Islet precursor cell (in vitro differentiated cells): ENCODE measurements at regions not wholly inside any gene's neighbourhood (a gene's known extent, or its start where the extent isn't known, plus 50 kb on each side); places are given as distances from the start of the nearest gene placed in this dataset.
A peak's percentile ranks its signal among the peaks of the same experiment; 100 is the strongest.
"Not testable (repeated sequence)": the region's sequence is repeated elsewhere in the genome, so short reads cannot be mapped to it uniquely, and the experiment has no call there.

Experiments used
- DNase-seq: peaks from one replicate; pipeline ENCODE4 v3.0.0-alpha.2; 2018

GRCh38 chr17:72565758-72566157 is 444.9 kb downstream of the SOX9 start:
- no peak for DNase-seq

GRCh38 chr17:72566671-72567484 is 446.1 kb downstream of the SOX9 start:
- DNase-seq: no peak

- no peak for DNase-seq
Measured at GRCh38 chr17:72567774-72568173, 447.0 kb downstream of the SOX9 start.

- DNase-seq: no peak
Measured at GRCh38 chr17:72569148-72569946, 448.5 kb downstream of the SOX9 start.

- DNase-seq: peak; percentile 87
Measured at GRCh38 chr17:72571813-72572396, 451.1 kb downstream of the SOX9 start.

- DNase-seq: no peak
Measured at GRCh38 chr17:72572604-72573491, 452.0 kb downstream of the SOX9 start.

GRCh38 chr17:72573492-72573801 is 452.6 kb downstream of the SOX9 start:
- DNase-seq: not testable (repeated sequence)

GRCh38 chr17:72574675-72575510 is 454.1 kb downstream of the SOX9 start:
- DNase-seq: no peak

GRCh38 chr17:72575542-72576233 is 454.9 kb downstream of the SOX9 start:
- DNase-seq: peak; percentile 71

- DNase-seq: peak; percentile 83
Measured at GRCh38 chr17:72576289-72576759, 455.5 kb downstream of the SOX9 start.

GRCh38 chr17:72578817-72579470 is 458.1 kb downstream of the SOX9 start:
- no peak for DNase-seq

- no peak for DNase-seq
Measured at GRCh38 chr17:72579990-72580320, 459.1 kb downstream of the SOX9 start.

GRCh38 chr17:72580321-72581127 is 459.7 kb downstream of the SOX9 start:
- DNase-seq: peak; percentile 78

GRCh38 chr17:72587156-72587555 is 466.3 kb downstream of the SOX9 start:
- no peak for DNase-seq

- DNase-seq: peak; percentile 82
Measured at GRCh38 chr17:72587773-72588511, 467.1 kb downstream of the SOX9 start.

GRCh38 chr17:72588561-72588960 is 467.7 kb downstream of the SOX9 start:
- DNase-seq: no peak

GRCh38 chr17:72588961-72589360 is 468.1 kb downstream of the SOX9 start:
- DNase-seq: peak; percentile 92

GRCh38 chr17:72590382-72590781 is 469.6 kb downstream of the SOX9 start:
- DNase-seq: no peak

- no peak for DNase-seq
Measured at GRCh38 chr17:72590882-72591281, 470.1 kb downstream of the SOX9 start.
